Natural killer cell (primary cell): ENCODE measurements at regions not wholly inside any gene's neighbourhood (a gene's known extent, or its start where the extent isn't known, plus 50 kb on each side); places are given as distances from the start of the nearest gene placed in this dataset.

Experiments used
- ATAC-seq, 3 donors: fragments of 150-1000 bp in 2 of 3; fragments of 200-7000 bp in 1 of 3; cut with Tn5 transposase; 1 replicate in 1 of 3; 2 replicates in 2 of 3; pipeline ENCODE4 v1.10.0; 2021; ENCODE audit warnings: mild to moderate bottlenecking in 2 of 3, moderate library complexity in 2 of 3
- DNase-seq, 2 donors: peaks; one replicate each; pipeline versions ENCODE4 v3.0.0 to v3.0.0-alpha.2; 2013 to 2021; ENCODE audit warnings: mixed read lengths in 1 of 2
- H3K27ac ChIP-seq: one replicate; pipeline ENCODE4 v1.5.1; 2013; ENCODE audit warnings: mild to moderate bottlenecking, low read length
- H3K27me3 ChIP-seq: one replicate; pipeline ENCODE4 v1.6.1; 2013; ENCODE audit warnings: low read length; ENCODE audit not compliant: control insufficient read depth, insufficient read depth
- H3K36me3 ChIP-seq: one replicate; pipeline ENCODE4 v1.6.1; 2013; ENCODE audit warnings: low read length; ENCODE audit not compliant: control insufficient read depth, insufficient read depth
- H3K4me1 ChIP-seq: one replicate; pipeline ENCODE4 v1.6.1; 2013; ENCODE audit warnings: low read length; ENCODE audit not compliant: control insufficient read depth, insufficient read depth
- H3K4me3 ChIP-seq: one replicate; pipeline ENCODE4 v1.5.1; 2013; ENCODE audit warnings: low read length
- H3K9me3 ChIP-seq: one replicate; pipeline ENCODE4 v1.6.1; 2013; ENCODE audit warnings: low read length; ENCODE audit not compliant: control insufficient read depth, insufficient read depth
- H3K27ac Mint-ChIP-seq, 2 donors: one replicate each; pipeline ENCODE4 v1.8.0; 2022; ENCODE audit warnings: mild to moderate bottlenecking in 2 of 2, mixed read lengths in 2 of 2, moderate library complexity in 1 of 2
- H3K27me3 Mint-ChIP-seq, 2 donors: one replicate each; pipeline ENCODE4 v1.8.0; 2022; ENCODE audit warnings: low read depth in 2 of 2, mixed read lengths in 2 of 2
- H3K36me3 Mint-ChIP-seq: one replicate; pipeline ENCODE4 v1.8.0; 2022; ENCODE audit warnings: mixed read lengths
- H3K4me1 Mint-ChIP-seq, 2 donors: one replicate each; pipeline ENCODE4 v1.8.0; 2022; ENCODE audit warnings: mixed read lengths in 2 of 2
- H3K4me3 Mint-ChIP-seq: one replicate; pipeline ENCODE4 v1.8.0; 2022; ENCODE audit warnings: mild to moderate bottlenecking, moderate library complexity, mixed read lengths
- H3K9me3 Mint-ChIP-seq, 2 donors: one replicate each; pipeline ENCODE4 v1.8.0; 2022; ENCODE audit warnings: mixed read lengths in 2 of 2
- WGBS: methylation state at CpG from one replicate; pipeline ENCODE4 v1.1.7; 2013; ENCODE audit warnings: missing lambda C conversion rate; ENCODE audit not compliant: insufficient coverage; 5-methylcytosine and 5-hydroxymethylcytosine counted together
- intact Hi-C: fragments of 100-400 bp; cut with micrococcal nuclease; formaldehyde crosslinking; loops from one replicate; pipeline ENCODE4 v1.14.2; 2022
- TF ChIP-seq, protein P1 (sequence below): fragments of 200-600 bp; IDR thresholded peaks from one replicate; pipeline ENCODE4 v1.8.0; 2022; ENCODE audit warnings: antibody characterized with exemption

DNA sequence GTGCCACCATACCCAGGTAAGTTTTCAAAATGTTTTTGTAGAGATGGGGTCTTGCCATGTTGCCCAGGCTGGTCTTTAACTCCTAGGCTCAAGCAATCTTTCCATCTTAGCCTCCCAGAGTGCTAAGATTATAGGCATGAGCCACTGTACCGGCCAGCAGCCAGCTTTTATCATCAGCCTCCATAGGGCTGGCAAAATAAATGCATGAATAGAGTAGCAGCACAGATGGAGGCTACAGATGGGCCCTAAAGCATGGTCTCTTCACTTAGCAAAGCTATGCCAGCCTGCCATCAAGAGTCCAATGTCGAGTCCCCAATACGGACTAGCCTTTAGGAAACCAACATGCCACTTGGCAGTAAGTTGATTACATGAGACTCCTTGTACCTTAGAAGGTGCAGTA, 63.8 kb downstream of the CNTN3 start:
- Mint-ChIP-seq H3K27me3 (no peaks in the 10 kb centered on the region), H3K9me3 (peaks cover 13 to 26% of the 10 kb centered on the region in 2 donors), H3K27ac (no peak overlapping the region), H3K36me3 (no peaks in the 10 kb centered on the region), H3K4me1 (no peaks in the 10 kb centered on the region), H3K4me3 (no peak overlapping the region)
- H3K27me3 ChIP-seq = no peaks in the 10 kb centered on the region
- H3K36me3 ChIP-seq = no peaks in the 10 kb centered on the region
- ATAC-seq = no peak
- H3K27ac ChIP-seq = no peak overlapping the region
- no peak overlapping the region for H3K4me3 ChIP-seq
- H3K4me1 ChIP-seq = no peaks in the 10 kb centered on the region
- TF ChIP-seq, protein P1, sequence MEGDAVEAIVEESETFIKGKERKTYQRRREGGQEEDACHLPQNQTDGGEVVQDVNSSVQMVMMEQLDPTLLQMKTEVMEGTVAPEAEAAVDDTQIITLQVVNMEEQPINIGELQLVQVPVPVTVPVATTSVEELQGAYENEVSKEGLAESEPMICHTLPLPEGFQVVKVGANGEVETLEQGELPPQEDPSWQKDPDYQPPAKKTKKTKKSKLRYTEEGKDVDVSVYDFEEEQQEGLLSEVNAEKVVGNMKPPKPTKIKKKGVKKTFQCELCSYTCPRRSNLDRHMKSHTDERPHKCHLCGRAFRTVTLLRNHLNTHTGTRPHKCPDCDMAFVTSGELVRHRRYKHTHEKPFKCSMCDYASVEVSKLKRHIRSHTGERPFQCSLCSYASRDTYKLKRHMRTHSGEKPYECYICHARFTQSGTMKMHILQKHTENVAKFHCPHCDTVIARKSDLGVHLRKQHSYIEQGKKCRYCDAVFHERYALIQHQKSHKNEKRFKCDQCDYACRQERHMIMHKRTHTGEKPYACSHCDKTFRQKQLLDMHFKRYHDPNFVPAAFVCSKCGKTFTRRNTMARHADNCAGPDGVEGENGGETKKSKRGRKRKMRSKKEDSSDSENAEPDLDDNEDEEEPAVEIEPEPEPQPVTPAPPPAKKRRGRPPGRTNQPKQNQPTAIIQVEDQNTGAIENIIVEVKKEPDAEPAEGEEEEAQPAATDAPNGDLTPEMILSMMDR = no peak
- intact Hi-C loops = no loop called here
- DNase-seq = no peak
- WGBS = 91% methylated on average over 3 of the region's 3 CpGs
- peaks cover 5% of the 10 kb centered on the region for H3K9me3 ChIP-seq

DNA sequence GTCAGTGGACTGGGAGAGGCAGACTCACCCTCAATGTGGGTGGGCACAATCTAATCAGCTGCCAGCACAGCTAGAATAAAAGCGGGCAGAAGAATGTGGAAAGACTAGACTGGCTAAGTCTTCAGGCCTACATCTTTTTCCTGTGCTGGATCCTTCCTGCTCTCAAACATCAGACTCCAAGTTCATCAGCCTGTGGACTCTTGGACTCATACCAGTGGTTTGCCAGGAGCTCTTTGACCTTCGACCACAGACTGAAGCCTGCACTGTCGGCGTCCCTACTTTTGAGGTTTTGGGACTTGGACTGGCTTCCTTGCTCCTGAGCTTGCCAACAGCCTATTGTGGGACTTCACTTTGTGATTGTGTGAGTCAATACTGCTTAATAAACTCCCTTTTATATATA, 68.0 kb downstream of the CNTN3 start:
- H3K27ac Mint-ChIP-seq = no peak overlapping the region
- WGBS = 73% methylated on average over 4 of the region's 4 CpGs
- no peak for DNase-seq
- TF ChIP-seq, protein P1 = no peak
- peaks cover 5% of the 10 kb centered on the region for H3K9me3 ChIP-seq
- H3K4me3 Mint-ChIP-seq = no peak overlapping the region
- no peak for ATAC-seq
- no peaks in the 10 kb centered on the region for H3K27me3 ChIP-seq
- no peaks in the 10 kb centered on the region for H3K4me1 ChIP-seq
- intact Hi-C loops = no loop called here
- no peaks in the 10 kb centered on the region for H3K4me1 Mint-ChIP-seq
- H3K36me3 ChIP-seq = no peaks in the 10 kb centered on the region
- peaks cover 8 to 14% of the 10 kb centered on the region in 2 donors for H3K9me3 Mint-ChIP-seq
- no peak overlapping the region for H3K4me3 ChIP-seq
- no peaks in the 10 kb centered on the region for H3K36me3 Mint-ChIP-seq
- H3K27me3 Mint-ChIP-seq = no peaks in the 10 kb centered on the region
- no peak overlapping the region for H3K27ac ChIP-seq

DNA sequence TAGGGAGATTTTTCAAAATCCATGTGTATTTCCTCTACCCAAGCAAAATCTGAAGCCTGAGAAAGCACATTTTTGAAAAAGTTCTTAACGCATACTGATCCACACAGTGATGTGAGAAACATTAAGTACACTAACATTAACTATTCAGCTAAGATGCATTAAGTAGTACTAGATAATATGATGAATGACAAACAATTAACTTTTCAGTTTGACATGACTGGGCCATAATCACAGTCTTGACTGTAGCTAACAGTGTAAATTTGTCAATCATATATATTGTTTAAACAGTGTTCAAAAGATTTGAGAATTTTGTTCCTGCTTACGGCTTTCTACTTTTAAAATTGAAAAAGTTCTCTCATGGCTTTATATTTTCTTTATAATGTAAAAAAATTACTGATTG, 72.0 kb downstream of the CNTN3 start:
- H3K4me1 ChIP-seq = no peaks in the 10 kb centered on the region
- no peak overlapping the region for H3K4me3 ChIP-seq
- no peaks in the 10 kb centered on the region for H3K9me3 ChIP-seq
- ATAC-seq = no peak
- no peak for DNase-seq
- H3K4me3 Mint-ChIP-seq = no peak overlapping the region
- H3K27me3 ChIP-seq = no peaks in the 10 kb centered on the region
- no peak overlapping the region for H3K27ac Mint-ChIP-seq
- whole genome bisulfite sequencing = no CpG with 5 or more reads among the region's 2 CpGs
- intact Hi-C loops = no loop called here
- H3K4me1 Mint-ChIP-seq = no peaks in the 10 kb centered on the region
- no peaks in the 10 kb centered on the region for H3K36me3 ChIP-seq
- H3K27ac ChIP-seq = no peak overlapping the region
- H3K9me3 Mint-ChIP-seq = peaks cover 13 to 15% of the 10 kb centered on the region in 2 donors
- no peaks in the 10 kb centered on the region for H3K27me3 Mint-ChIP-seq
- H3K36me3 Mint-ChIP-seq = no peaks in the 10 kb centered on the region
- TF ChIP-seq, protein P1 = no peak

DNA sequence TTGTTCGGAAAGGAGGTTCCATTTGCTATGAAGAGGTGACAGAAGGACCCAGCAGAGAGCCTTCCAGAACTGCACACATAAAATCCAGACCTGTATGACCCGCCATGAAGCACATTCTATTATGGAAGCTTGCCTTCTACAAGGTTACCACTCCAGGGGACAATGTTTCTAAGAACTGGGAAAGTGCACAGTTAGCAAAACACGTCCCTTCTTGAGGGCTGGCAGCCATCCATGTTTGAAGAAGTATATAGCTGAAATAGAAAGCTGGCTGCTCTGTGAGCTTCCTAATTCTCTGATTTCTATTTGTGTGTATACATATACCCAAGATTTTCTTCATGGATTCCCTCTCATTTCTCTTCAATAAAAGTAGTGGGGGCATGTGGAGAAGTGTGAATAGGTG, 74.6 kb downstream of the CNTN3 start:
- Histone ChIP-seq H3K4me1 (no peaks in the 10 kb centered on the region), H3K9me3 (no peaks in the 10 kb centered on the region), H3K27me3 (no peaks in the 10 kb centered on the region), H3K27ac (no peak overlapping the region), H3K4me3 (no peak overlapping the region), H3K36me3 (no peaks in the 10 kb centered on the region)
- no peaks in the 10 kb centered on the region for H3K4me1 Mint-ChIP-seq
- TF ChIP-seq, protein P1 = no peak
- intact Hi-C loops = no loop called here
- H3K27ac Mint-ChIP-seq = no peak overlapping the region
- ATAC-seq (no peak), DNase-seq (no peak)
- H3K27me3 Mint-ChIP-seq = no peaks in the 10 kb centered on the region
- no peaks in the 10 kb centered on the region for H3K36me3 Mint-ChIP-seq
- H3K4me3 Mint-ChIP-seq = no peak overlapping the region
- 69% methylated on average over 3 of the region's 3 CpGs for WGBS
- peaks cover 10 to 14% of the 10 kb centered on the region in 2 donors for H3K9me3 Mint-ChIP-seq
